Colonic mucosa (tissue), 4 donors: ENCODE measurements at regions not wholly inside any gene's neighbourhood (a gene's known extent, or its start where the extent isn't known, plus 50 kb on each side); places are given as distances from the start of the nearest gene placed in this dataset.

Experiments used
- DNase-seq: peaks from one replicate; pipeline ENCODE4 v3.0.0-alpha.2; 2020
- H3K27ac ChIP-seq: fragments of 200-600 bp; one replicate; pipeline ENCODE4 v1.8.0; 2021
- H3K27me3 ChIP-seq: fragments of 200-600 bp; one replicate; pipeline ENCODE4 v1.8.0; 2021
- H3K36me3 ChIP-seq: fragments of 200-600 bp; one replicate; pipeline ENCODE4 v1.8.0; 2021
- H3K4me1 ChIP-seq: fragments of 200-600 bp; one replicate; pipeline ENCODE4 v1.8.0; 2021; ENCODE audit warnings: mild to moderate bottlenecking
- H3K4me3 ChIP-seq: fragments of 200-600 bp; one replicate; pipeline ENCODE4 v1.8.0; 2021
- H3K9ac ChIP-seq, 2 donors: one replicate each; pipeline ENCODE4 v1.7.0; 2013; ENCODE audit warnings: control low read depth in 2 of 2, low read depth in 2 of 2, low read length in 2 of 2
- H3K9me3 ChIP-seq: fragments of 200-600 bp; one replicate; pipeline ENCODE4 v1.8.0; 2021
- CTCF ChIP-seq: fragments of 200-600 bp; IDR thresholded peaks from one replicate; pipeline ENCODE4 v1.8.0; 2022; ENCODE audit warnings: antibody characterized with exemption, mild to moderate bottlenecking
- intact Hi-C: fragments of 100-400 bp; cut with DNase I; formaldehyde crosslinking; loops from one replicate; pipeline ENCODE4 v1.14.1; 2022
- donor health status: healthy.
- donor health status: DM: no; HTN: no; CAD: no.
- donor health status: DM: no; HTN: no; CAD: no.

GRCh38 chr17:20920815-20921199, 122.0 kb downstream of the USP22 start:
- Histone ChIP-seq H3K27ac (no peak overlapping the region), H3K36me3 (no peaks in the 10 kb centered on the region), H3K9ac (no peak overlapping the region), H3K4me3 (no peak overlapping the region), H3K9me3 (no peaks in the 10 kb centered on the region), H3K4me1 (no peaks in the 10 kb centered on the region), H3K27me3 (no peaks in the 10 kb centered on the region)
- no peak for DNase-seq
- no peak for TF ChIP-seq CTCF
- intact Hi-C loops, result no loop called here

- intact Hi-C loops, result no loop called here
- no peak overlapping the region for H3K27ac ChIP-seq
- H3K9ac ChIP-seq, result no peak overlapping the region
- H3K4me3 ChIP-seq, result no peak overlapping the region
- H3K4me1 ChIP-seq, result no peaks in the 10 kb centered on the region
- TF ChIP-seq CTCF, result no peak
- no peaks in the 10 kb centered on the region for H3K9me3 ChIP-seq
- H3K36me3 ChIP-seq, result no peaks in the 10 kb centered on the region
- DNase-seq, result no peak
- no peaks in the 10 kb centered on the region for H3K27me3 ChIP-seq
Measured at GRCh38 chr17:20922128-20922670, 120.6 kb downstream of the USP22 start.

- Histone ChIP-seq H3K27ac (no peak overlapping the region), H3K9me3 (no peaks in the 10 kb centered on the region), H3K9ac (no peak overlapping the region), H3K4me3 (no peak overlapping the region), H3K4me1 (no peaks in the 10 kb centered on the region), H3K36me3 (no peaks in the 10 kb centered on the region), H3K27me3 (no peaks in the 10 kb centered on the region)
- no peak for DNase-seq
- intact Hi-C loops, result no loop called here
- no peak for TF ChIP-seq CTCF
Measured at GRCh38 chr17:20924306-20924705, 118.5 kb downstream of the USP22 start.

GRCh38 chr17:20925091-20925490, 117.7 kb downstream of the USP22 start:
- H3K9ac ChIP-seq, result no peak overlapping the region
- no peak overlapping the region for H3K27ac ChIP-seq
- H3K27me3 ChIP-seq, result no peaks in the 10 kb centered on the region
- no peaks in the 10 kb centered on the region for H3K9me3 ChIP-seq
- H3K36me3 ChIP-seq, result no peaks in the 10 kb centered on the region
- intact Hi-C loops, result no loop called here
- no peaks in the 10 kb centered on the region for H3K4me1 ChIP-seq
- DNase-seq, result no peak
- H3K4me3 ChIP-seq, result no peak overlapping the region
- TF ChIP-seq CTCF, result no peak

- Histone ChIP-seq H3K36me3 (no peaks in the 10 kb centered on the region), H3K4me1 (no peaks in the 10 kb centered on the region), H3K27ac (no peak overlapping the region), H3K9me3 (no peaks in the 10 kb centered on the region), H3K27me3 (no peaks in the 10 kb centered on the region), H3K4me3 (no peak overlapping the region), H3K9ac (no peak overlapping the region)
- no peak for DNase-seq
- TF ChIP-seq CTCF, result no peak
- intact Hi-C loops, result no loop called here
Measured at GRCh38 chr17:20925954-20926353, 116.9 kb downstream of the USP22 start.

- H3K9me3 ChIP-seq, result no peaks in the 10 kb centered on the region
- H3K4me1 ChIP-seq, result no peaks in the 10 kb centered on the region
- H3K27me3 ChIP-seq, result no peaks in the 10 kb centered on the region
- intact Hi-C loops, result no loop called here
- no peak for TF ChIP-seq CTCF
- H3K4me3 ChIP-seq, result no peak overlapping the region
- H3K9ac ChIP-seq, result no peak overlapping the region
- H3K27ac ChIP-seq, result no peak overlapping the region
- no peaks in the 10 kb centered on the region for H3K36me3 ChIP-seq
- no peak for DNase-seq
Measured at GRCh38 chr17:20926532-20926931, 116.3 kb downstream of the USP22 start.
